Natural killer cell (primary cell): ENCODE measurements at regions not wholly inside any gene's neighbourhood (a gene's known extent, or its start where the extent isn't known, plus 50 kb on each side); places are given as distances from the start of the nearest gene placed in this dataset.

Experiments
- ATAC-seq, 3 donors: fragments of 150-1000 bp in 2 of 3; fragments of 200-7000 bp in 1 of 3; cut with Tn5 transposase; 1 replicate in 1 of 3; 2 replicates in 2 of 3; pipeline ENCODE4 v1.10.0; 2021; ENCODE audit warnings: mild to moderate bottlenecking in 2 of 3, moderate library complexity in 2 of 3
- DNase-seq, 2 donors: peaks; one replicate each; pipeline versions ENCODE4 v3.0.0 to v3.0.0-alpha.2; 2013 to 2021; ENCODE audit warnings: mixed read lengths in 1 of 2
- H3K27ac ChIP-seq: one replicate; pipeline ENCODE4 v1.5.1; 2013; ENCODE audit warnings: mild to moderate bottlenecking, low read length
- H3K27me3 ChIP-seq: one replicate; pipeline ENCODE4 v1.6.1; 2013; ENCODE audit warnings: low read length; ENCODE audit not compliant: control insufficient read depth, insufficient read depth
- H3K36me3 ChIP-seq: one replicate; pipeline ENCODE4 v1.6.1; 2013; ENCODE audit warnings: low read length; ENCODE audit not compliant: control insufficient read depth, insufficient read depth
- H3K4me1 ChIP-seq: one replicate; pipeline ENCODE4 v1.6.1; 2013; ENCODE audit warnings: low read length; ENCODE audit not compliant: control insufficient read depth, insufficient read depth
- H3K4me3 ChIP-seq: one replicate; pipeline ENCODE4 v1.5.1; 2013; ENCODE audit warnings: low read length
- H3K9me3 ChIP-seq: one replicate; pipeline ENCODE4 v1.6.1; 2013; ENCODE audit warnings: low read length; ENCODE audit not compliant: control insufficient read depth, insufficient read depth
- H3K27ac Mint-ChIP-seq, 2 donors: one replicate each; pipeline ENCODE4 v1.8.0; 2022; ENCODE audit warnings: mild to moderate bottlenecking in 2 of 2, mixed read lengths in 2 of 2, moderate library complexity in 1 of 2
- H3K27me3 Mint-ChIP-seq, 2 donors: one replicate each; pipeline ENCODE4 v1.8.0; 2022; ENCODE audit warnings: low read depth in 2 of 2, mixed read lengths in 2 of 2
- H3K36me3 Mint-ChIP-seq: one replicate; pipeline ENCODE4 v1.8.0; 2022; ENCODE audit warnings: mixed read lengths
- H3K4me1 Mint-ChIP-seq, 2 donors: one replicate each; pipeline ENCODE4 v1.8.0; 2022; ENCODE audit warnings: mixed read lengths in 2 of 2
- H3K4me3 Mint-ChIP-seq: one replicate; pipeline ENCODE4 v1.8.0; 2022; ENCODE audit warnings: mild to moderate bottlenecking, moderate library complexity, mixed read lengths
- H3K9me3 Mint-ChIP-seq, 2 donors: one replicate each; pipeline ENCODE4 v1.8.0; 2022; ENCODE audit warnings: mixed read lengths in 2 of 2
- CTCF ChIP-seq: fragments of 200-600 bp; IDR thresholded peaks from one replicate; pipeline ENCODE4 v1.8.0; 2022; ENCODE audit warnings: antibody characterized with exemption
- WGBS: methylation state at CpG from one replicate; pipeline ENCODE4 v1.1.7; 2013; ENCODE audit warnings: missing lambda C conversion rate; ENCODE audit not compliant: insufficient coverage; 5-methylcytosine and 5-hydroxymethylcytosine counted together
- intact Hi-C: fragments of 100-400 bp; cut with micrococcal nuclease; formaldehyde crosslinking; loops from one replicate; pipeline ENCODE4 v1.14.2; 2022

GRCh38 chr17:6191405-6192324 is 121.5 kb downstream of the WSCD1 start:
- H3K27me3 Mint-ChIP-seq, result peaks cover 0 to 1% of the 10 kb centered on the region in 2 donors

GRCh38 chr17:6187836-6188235 is 117.7 kb downstream of the WSCD1 start:
- Mint-ChIP-seq H3K4me1 (no peaks in the 10 kb centered on the region), H3K36me3 (no peaks in the 10 kb centered on the region), H3K27ac (no peak overlapping the region), H3K4me3 (no peak overlapping the region), H3K9me3 (no peaks in the 10 kb centered on the region), H3K27me3 (peaks cover 3 to 12% of the 10 kb centered on the region in 2 donors)
- intact Hi-C loops, result no loop called here
- 54% methylated on average over 10 of the region's 10 CpGs for WGBS
- no peaks in the 10 kb centered on the region for H3K4me1 ChIP-seq
- H3K36me3 ChIP-seq, result no peaks in the 10 kb centered on the region
- DNase-seq, result no peak
- TF ChIP-seq CTCF, result no peak
- H3K4me3 ChIP-seq, result no peak overlapping the region
- H3K27ac ChIP-seq, result no peak overlapping the region
- H3K27me3 ChIP-seq, result no peaks in the 10 kb centered on the region
- no peaks in the 10 kb centered on the region for H3K9me3 ChIP-seq
- no peak for ATAC-seq

More at GRCh38 chr17:6191405-6192324, 121.5 kb downstream of the WSCD1 start:
- Histone ChIP-seq H3K27ac (no peak overlapping the region), H3K4me1 (no peaks in the 10 kb centered on the region), H3K9me3 (no peaks in the 10 kb centered on the region), H3K4me3 (no peak overlapping the region), H3K36me3 (no peaks in the 10 kb centered on the region), H3K27me3 (no peaks in the 10 kb centered on the region)
- WGBS, result 76% methylated on average over 17 of the region's 18 CpGs
- intact Hi-C loops, result no loop called here
- ATAC-seq (no peak), DNase-seq (no peak)
- Mint-ChIP-seq H3K4me3 (no peak overlapping the region), H3K4me1 (peaks cover 0 to 6% of the 10 kb centered on the region in 2 donors), H3K27ac (no peak overlapping the region), H3K36me3 (no peaks in the 10 kb centered on the region), H3K9me3 (peaks cover 3 to 4% of the 10 kb centered on the region in 2 donors)
- no peak for TF ChIP-seq CTCF

- 83% methylated on average over 1 of the region's 1 CpG for WGBS
- no peak for ATAC-seq
- no peaks in the 10 kb centered on the region for H3K27me3 ChIP-seq
- intact Hi-C loops, result no loop called here
- no peak for TF ChIP-seq CTCF
- no peak overlapping the region for H3K4me3 ChIP-seq
- no peaks in the 10 kb centered on the region for H3K9me3 Mint-ChIP-seq
- H3K27me3 Mint-ChIP-seq, result peaks cover 9 to 18% of the 10 kb centered on the region in 2 donors
- H3K4me3 Mint-ChIP-seq, result no peak overlapping the region
- H3K36me3 Mint-ChIP-seq, result no peaks in the 10 kb centered on the region
- no peak overlapping the region for H3K27ac Mint-ChIP-seq
- H3K4me1 Mint-ChIP-seq, result no peaks in the 10 kb centered on the region
- no peaks in the 10 kb centered on the region for H3K4me1 ChIP-seq
- no peak overlapping the region for H3K27ac ChIP-seq
- H3K36me3 ChIP-seq, result no peaks in the 10 kb centered on the region
- DNase-seq, result no peak
- no peaks in the 10 kb centered on the region for H3K9me3 ChIP-seq
These were observed 116.8 kb downstream of the WSCD1 start for GRCh38 chr17:6186998-6187397.
